Hepatic stellate cell (primary cell): ENCODE measurements at regions not wholly inside any gene's neighbourhood (a gene's known extent, or its start where the extent isn't known, plus 50 kb on each side); places are given as distances from the start of the nearest gene placed in this dataset.

Experiments used
- DNase-seq: peaks from one replicate; pipeline ENCODE4 v3.0.0; 2011; ENCODE audit warnings: low spot score

GRCh38 chr13:97561182-97561581 is 127.2 kb downstream of the RAP2A start:
- DNase-seq = no peak

- no peak for DNase-seq
Observed at GRCh38 chr13:97562962-97563361, 129.0 kb downstream of the RAP2A start.

GRCh38 chr13:97564956-97565355 is 131.0 kb downstream of the RAP2A start:
- no peak for DNase-seq

- DNase-seq = no peak
Observed at GRCh38 chr13:97565906-97566305, 131.9 kb downstream of the RAP2A start.

GRCh38 chr13:97566907-97567306 is 132.9 kb downstream of the RAP2A start:
- no peak for DNase-seq

- no peak for DNase-seq
Observed at GRCh38 chr13:97567510-97568243, 133.7 kb downstream of the RAP2A start.

GRCh38 chr13:97568850-97569249 is 134.9 kb downstream of the RAP2A start:
- no peak for DNase-seq

GRCh38 chr13:97569841-97570240 is 135.9 kb downstream of the RAP2A start:
- no peak for DNase-seq

- DNase-seq = no peak
Observed at GRCh38 chr13:97570442-97570841, 136.5 kb downstream of the RAP2A start.

- no peak for DNase-seq
Observed at GRCh38 chr13:97573011-97573410, 139.0 kb downstream of the RAP2A start.

- peak; percentile 35 for DNase-seq
Observed at GRCh38 chr13:97574926-97575325, 141.0 kb downstream of the RAP2A start.

GRCh38 chr13:97577026-97577425 is 143.1 kb downstream of the RAP2A start:
- no peak for DNase-seq

- DNase-seq = no peak
Observed at GRCh38 chr13:97582170-97582569, 148.2 kb downstream of the RAP2A start.

- DNase-seq = no peak
Observed at GRCh38 chr13:97583907-97584497, 150.0 kb downstream of the RAP2A start.

- DNase-seq = no peak
Observed at GRCh38 chr13:97586941-97587340, 153.0 kb downstream of the RAP2A start.

- no peak for DNase-seq
Observed at GRCh38 chr13:97588993-97589392, 155.0 kb downstream of the RAP2A start.

GRCh38 chr13:97600458-97601075 is 166.6 kb downstream of the RAP2A start:
- DNase-seq = peak; percentile 8

- no peak for DNase-seq
Observed at GRCh38 chr13:97615266-97615665, 181.3 kb downstream of the RAP2A start.

GRCh38 chr13:97616385-97616784 is 182.4 kb downstream of the RAP2A start:
- DNase-seq = no peak

- DNase-seq = no peak
Observed at GRCh38 chr13:97621025-97621424, 187.1 kb downstream of the RAP2A start.

GRCh38 chr13:97621631-97622030 is 187.7 kb downstream of the RAP2A start:
- DNase-seq = no peak

GRCh38 chr13:97627566-97627965 is 193.6 kb downstream of the RAP2A start:
- DNase-seq = peak; percentile 13

GRCh38 chr13:97629601-97630272 is 195.8 kb downstream of the RAP2A start:
- no peak for DNase-seq
